Fibroblast of peridontal ligament (primary cell): ENCODE measurements at regions not wholly inside any gene's neighbourhood (a gene's known extent, or its start where the extent isn't known, plus 50 kb on each side); places are given as distances from the start of the nearest gene placed in this dataset.
"Not testable (repeated sequence)": the region's sequence is repeated elsewhere in the genome, so short reads cannot be mapped to it uniquely, and the experiment has no call there.

Experiments
- DNase-seq: peaks from one replicate; pipeline ENCODE4 v3.0.0-alpha.2; 2010; ENCODE audit errors: extremely low read depth

DNA sequence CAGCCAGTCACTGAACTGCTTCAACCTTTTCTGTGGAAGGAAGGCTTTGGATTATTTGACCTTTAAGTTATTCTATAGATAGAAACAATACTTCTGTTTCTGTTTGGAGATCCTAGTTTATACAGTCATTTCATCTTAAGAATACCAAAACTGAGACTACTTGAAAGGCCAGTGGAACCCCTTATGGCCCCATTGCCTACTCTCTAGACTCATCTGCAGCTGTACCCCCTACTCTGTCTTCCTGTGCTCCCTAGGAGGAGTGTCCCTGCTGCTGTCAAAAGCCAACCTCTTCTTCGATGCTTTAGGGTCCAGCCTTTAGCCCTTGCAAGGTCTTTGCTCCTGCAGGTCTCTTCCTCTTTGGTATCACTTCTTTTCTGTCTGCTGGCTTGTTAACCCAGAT, 169.6 kb downstream of the EDEM1 start:
- no peak for DNase-seq

GRCh38 chr3:5358911-5359310, 171.4 kb downstream of the EDEM1 start:
- no peak for DNase-seq

DNA sequence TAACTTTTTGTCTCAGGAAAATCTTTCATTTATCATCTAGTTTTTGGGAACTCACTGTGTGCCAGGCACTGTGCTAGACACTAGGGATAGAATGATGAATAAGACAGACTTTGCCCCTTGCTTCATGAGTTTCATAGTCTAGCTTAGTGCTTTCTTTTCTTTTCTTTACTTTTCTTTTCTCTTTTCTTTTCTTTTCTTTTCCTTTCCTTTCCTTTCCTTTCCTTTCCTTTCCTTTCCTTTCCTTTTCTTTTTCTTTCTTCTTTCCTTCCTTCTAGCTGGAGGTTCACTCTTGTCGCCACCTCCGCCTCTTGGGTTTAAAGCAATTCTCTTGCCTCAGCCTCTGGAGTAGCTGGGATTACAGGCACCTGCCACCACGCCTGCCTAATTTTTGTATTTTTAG, 172.9 kb downstream of the EDEM1 start:
- DNase-seq, result no peak

DNA sequence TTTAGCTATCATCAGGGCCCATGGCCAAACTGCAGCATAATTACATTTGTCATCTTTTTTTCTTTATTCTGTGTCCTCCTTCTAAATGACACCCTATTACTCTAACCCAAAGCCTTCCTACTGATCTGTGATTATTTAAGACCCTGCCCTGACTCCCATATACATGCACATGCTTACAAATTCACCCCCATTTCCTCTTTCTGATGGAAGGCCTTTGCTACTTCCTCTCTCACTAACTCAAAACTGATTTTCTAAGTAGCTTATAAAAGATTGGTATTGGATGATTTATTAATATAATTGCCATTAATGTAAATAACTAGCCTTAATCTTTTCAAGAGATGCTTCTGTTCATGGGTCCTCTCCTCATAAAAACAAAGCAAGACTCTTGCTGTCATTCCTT, 179.2 kb downstream of the EDEM1 start:
- DNase-seq, result no peak

DNA sequence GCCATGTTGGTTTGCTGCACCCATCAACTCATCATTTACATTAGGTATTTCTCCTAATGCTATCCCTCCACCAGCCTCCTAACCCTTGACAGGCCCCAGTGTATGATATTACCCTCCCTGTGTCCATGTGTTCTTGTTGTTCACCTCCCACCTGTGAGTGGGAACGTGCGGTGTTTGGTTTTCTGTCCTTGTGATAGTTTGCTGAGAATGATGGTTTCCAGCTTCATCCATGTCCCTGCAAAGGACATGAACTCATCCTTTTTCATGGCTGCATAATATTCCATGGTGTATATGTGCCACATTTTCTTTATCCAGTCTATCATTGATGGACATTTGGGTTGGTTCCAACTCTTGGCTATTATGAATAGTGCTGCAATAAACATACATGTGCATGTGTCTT, 184.0 kb downstream of the EDEM1 start:
- DNase-seq, result not testable (repeated sequence)

DNA sequence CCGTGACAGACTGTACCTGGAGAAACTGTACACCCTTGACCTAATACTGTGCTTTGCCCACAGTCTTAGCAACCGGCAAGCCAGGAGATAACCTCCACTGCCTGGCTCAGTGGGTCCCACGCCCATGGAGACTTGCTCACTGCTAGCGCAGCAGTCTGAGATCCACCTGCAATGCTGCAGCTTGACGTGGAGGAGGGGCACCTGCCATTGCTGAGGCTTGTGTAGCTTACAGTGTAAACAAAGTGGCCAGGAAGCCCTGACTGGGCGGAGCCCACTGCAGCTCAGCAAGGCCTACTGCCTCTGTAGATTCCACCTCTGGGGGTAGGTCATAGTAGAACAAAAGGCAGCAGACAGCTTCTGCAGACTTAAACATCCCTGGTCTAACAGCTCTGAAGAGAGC, 189.3 kb downstream of the EDEM1 start:
- DNase-seq, result no peak

GRCh38 chr3:5379266-5379665, 191.8 kb downstream of the EDEM1 start:
- not testable (repeated sequence) for DNase-seq

DNA sequence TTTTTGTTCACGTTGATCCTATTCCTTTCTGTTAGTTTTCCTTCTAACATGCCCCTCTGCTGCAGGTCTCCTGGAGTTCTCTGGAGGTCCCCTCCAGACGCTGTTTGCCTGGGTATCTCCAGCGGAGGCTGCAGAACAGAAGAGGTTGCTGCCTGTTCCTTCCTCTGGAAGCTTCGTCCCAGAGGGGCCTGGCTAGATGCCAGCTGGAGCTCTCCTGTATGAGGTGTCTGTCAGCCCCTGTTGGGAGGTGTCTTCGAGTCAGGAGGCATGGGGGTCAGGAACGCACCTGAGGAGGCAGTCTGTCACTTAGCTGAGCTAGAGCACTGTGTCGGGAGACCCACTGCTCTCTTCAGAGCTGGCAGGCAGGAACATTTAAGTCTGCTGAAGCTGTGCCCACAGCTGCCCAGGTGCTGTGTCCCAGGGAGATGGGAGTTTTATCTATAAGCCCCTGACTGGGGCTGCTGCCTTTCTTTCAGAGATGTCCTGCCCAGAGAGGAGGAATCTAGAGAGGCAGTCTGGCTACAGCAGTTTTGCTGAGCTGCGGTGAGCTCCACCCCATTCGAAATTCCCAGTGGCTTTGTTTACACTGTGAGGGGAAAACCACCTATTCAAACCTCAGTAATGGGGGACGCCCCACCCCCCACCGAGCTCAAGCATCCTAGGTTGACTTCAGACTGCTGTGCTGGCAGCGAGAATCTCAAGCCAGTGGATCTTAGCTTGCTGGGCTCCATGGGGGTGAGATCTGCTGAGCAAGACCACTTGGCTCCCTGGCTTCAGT, 196.2 kb downstream of the EDEM1 start:
- DNase-seq, result not testable (repeated sequence)

DNA sequence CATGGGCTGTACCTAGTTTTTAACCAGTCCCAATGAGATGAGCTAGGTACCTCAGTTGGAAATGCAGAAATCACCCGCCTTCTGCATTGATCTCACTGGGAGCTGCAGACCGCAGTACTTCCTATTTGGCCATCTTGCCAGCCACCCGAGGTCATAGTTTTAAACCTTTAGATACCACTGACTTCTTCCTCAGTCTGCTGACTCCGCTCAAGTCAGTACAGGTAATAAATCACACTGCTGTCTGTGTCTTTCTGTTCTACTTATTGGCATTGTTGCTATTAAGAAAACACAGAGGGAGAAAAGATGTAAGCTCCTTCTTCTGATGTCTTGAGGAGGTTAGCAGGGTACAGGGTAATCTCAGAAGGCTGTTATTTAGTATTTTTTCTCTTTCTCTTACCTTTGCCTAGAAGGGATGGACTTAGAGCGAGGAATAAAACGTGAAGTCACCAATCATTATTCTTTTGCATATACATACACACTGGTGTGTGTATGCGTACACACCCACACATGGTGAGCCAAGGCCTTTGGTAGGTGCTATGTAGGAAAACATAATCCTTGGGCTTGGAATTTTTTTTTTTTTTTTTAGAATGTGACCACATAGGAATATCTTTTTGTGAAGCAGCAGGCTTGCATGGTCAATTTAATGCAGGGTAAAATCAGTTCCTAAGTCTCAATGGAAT, 197.2 kb downstream of the EDEM1 start:
- DNase-seq, result no peak

- DNase-seq, result no peak
These were observed 200.6 kb downstream of the EDEM1 start for GRCh38 chr3:5388091-5388490.

DNA sequence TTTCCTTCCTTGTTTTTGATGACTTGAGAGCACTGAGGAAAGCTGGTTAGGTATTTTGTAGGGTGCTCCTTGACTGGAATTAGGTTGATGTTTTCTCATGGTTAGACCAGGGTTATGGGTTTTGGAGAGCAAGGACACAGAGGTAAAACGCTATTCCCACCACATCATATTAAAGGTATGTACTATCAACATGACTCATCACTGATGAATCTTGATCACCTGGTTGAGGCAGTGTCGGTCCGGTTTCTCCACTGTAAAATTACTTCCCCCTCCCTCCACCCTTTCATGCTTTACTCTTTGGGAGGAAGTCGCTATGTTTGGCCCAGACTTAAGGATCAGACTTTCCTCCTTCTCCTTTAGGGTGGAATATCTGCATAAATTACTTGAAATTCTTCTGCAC, 201.6 kb downstream of the EDEM1 start:
- no peak for DNase-seq

GRCh38 chr3:5390221-5390620, 202.7 kb downstream of the EDEM1 start:
- DNase-seq, result no peak

DNA sequence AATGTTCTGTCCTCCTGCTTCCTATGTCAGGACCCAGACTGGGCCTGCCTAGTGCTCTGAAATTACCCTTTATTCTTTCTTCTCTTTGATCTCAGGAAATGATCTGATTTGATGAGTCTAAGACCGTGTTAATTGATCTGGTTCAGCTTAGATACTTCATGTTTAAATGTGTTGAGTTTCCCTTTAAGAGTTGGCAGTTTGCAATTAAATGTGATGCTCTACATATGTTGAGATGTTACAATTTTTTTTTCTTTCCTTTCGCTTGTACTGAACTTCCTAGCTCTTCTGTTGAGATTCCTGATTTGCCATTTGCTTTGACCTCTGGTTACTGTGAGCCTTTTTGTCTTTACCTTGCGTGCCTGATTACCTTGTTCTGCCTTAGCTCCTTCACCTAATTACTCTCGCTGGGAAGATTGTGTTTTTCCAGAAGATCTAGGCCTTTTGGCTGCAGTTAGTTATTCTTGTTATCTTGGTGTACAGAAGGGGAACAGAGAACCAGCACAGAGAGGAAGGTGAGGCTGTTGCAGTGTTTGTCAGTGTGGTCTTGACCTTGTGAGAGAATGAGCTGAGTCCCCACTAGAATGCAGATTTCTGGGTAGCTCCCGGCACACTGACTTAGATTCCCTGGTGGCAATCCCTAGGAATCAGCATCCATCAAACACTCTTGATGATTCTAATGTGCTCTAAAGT, 203.6 kb downstream of the EDEM1 start:
- no peak for DNase-seq

- no peak for DNase-seq
These were observed 213.5 kb downstream of the EDEM1 start for GRCh38 chr3:5401002-5401401.

GRCh38 chr3:5404718-5405117, 217.2 kb downstream of the EDEM1 start:
- DNase-seq, result no peak

DNA sequence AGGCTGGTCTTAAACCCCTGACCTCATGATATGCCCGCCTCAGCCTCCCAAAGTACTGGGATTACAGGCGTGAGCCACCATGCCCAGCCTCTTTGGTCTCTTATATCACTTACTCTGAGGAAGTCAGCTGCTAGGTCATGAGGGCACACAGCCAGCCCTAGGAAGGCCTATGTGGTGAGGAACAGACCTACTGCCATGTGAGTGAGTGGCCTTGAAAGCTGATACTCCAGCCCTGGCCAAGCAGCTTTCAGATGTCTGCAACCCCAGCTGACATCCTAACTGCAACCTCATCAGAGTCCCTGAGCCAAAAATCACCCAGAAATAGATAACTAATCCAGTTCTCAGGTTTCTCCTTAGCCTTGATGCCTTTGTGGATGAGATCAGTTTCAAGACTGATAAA, 224.3 kb downstream of the EDEM1 start:
- no peak for DNase-seq

GRCh38 chr3:5423076-5423475, 235.6 kb downstream of the EDEM1 start:
- no peak for DNase-seq

DNA sequence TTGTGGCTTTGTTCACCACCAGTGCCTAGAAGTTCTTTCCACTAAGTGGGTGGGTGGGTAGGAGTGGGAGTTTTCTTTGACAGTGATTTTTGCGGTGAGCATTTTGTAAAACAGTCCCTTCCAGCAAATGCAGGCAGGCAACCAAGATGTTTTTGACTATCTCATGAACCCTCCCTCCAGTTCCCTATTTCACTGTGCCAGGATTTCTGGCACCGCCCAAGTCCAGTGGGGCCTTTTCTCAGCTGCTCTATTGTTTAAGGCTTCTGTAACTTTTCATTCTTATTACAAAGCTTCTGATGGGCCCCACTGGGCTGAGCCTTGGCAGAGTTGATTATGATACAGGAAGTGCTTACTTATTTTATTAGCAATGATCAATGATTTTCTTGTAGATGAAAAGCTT, 236.0 kb downstream of the EDEM1 start:
- no peak for DNase-seq

DNA sequence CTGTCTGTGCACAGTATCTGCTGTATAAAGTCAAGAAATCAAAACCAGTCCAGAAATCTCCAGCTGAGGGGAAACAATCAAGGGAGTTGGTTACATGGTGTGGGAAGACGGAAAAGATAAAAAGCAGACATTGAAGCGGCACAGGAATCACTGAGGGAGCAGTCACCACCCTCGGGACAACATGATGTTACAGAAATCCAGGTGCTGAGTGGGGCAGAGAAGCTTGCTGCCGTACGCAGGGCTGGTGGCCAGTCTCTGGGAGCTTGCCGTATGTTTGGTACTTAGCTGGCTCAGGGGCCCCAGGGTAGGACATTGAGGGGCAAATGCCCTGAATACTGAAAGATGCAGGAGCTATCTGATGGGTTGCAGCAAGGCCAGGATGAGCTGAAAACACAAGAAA, 237.9 kb downstream of the EDEM1 start:
- no peak for DNase-seq

GRCh38 chr3:5426094-5426883, 238.8 kb downstream of the EDEM1 start:
- peak; percentile 3 for DNase-seq

- no peak for DNase-seq
These were observed 239.5 kb downstream of the EDEM1 start for GRCh38 chr3:5427021-5427420.

- no peak for DNase-seq
These were observed 240.4 kb downstream of the EDEM1 start for GRCh38 chr3:5427938-5428337.
